ENCODE measurements at regions not wholly inside any gene's neighbourhood (a gene's known extent, or its start where the extent isn't known, plus 50 kb on each side); places are given as distances from the start of the nearest gene placed in this dataset.

DNA sequence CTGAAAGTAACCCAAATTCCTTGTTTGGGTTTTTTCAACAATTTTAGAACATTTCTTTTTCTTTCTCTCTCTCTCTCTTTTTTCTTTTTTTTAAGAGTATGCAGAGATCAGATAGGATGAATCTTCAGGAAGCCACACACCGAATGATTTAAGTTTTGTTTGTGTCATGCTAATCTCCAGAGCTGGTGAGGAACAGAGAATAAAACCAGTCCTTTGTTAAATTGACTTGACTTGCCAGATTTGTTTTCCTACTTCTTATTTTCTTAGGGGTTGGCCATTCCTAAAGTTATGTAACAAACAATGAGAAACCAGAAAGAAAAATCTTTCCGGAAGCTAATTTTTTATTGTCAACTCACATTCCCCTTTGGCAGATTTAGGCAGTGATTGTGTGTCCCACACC lies 1669.3 kb upstream of the CDH6 start:
- DNase-seq: no peak
- no peaks in the 10 kb centered on the region for H3K36me3 Mint-ChIP-seq (ENCODE audit: low read depth)
- TF ChIP-seq, protein P1, sequence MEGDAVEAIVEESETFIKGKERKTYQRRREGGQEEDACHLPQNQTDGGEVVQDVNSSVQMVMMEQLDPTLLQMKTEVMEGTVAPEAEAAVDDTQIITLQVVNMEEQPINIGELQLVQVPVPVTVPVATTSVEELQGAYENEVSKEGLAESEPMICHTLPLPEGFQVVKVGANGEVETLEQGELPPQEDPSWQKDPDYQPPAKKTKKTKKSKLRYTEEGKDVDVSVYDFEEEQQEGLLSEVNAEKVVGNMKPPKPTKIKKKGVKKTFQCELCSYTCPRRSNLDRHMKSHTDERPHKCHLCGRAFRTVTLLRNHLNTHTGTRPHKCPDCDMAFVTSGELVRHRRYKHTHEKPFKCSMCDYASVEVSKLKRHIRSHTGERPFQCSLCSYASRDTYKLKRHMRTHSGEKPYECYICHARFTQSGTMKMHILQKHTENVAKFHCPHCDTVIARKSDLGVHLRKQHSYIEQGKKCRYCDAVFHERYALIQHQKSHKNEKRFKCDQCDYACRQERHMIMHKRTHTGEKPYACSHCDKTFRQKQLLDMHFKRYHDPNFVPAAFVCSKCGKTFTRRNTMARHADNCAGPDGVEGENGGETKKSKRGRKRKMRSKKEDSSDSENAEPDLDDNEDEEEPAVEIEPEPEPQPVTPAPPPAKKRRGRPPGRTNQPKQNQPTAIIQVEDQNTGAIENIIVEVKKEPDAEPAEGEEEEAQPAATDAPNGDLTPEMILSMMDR (IDR thresholded peaks at IDR 0.05): no peak
- no peaks in the 10 kb centered on the region for H3K4me1 Mint-ChIP-seq (ENCODE audit: low read depth)
- no peak overlapping the region for H3K27ac Mint-ChIP-seq
- peaks cover 1% of the 10 kb centered on the region; the same call in 1 of the 2 replicates for H3K27me3 Mint-ChIP-seq (ENCODE audit: insufficient read depth)
- no peak overlapping the region for H3K4me3 Mint-ChIP-seq
- peaks cover 19% of the 10 kb centered on the region for H3K9me3 Mint-ChIP-seq

DNA sequence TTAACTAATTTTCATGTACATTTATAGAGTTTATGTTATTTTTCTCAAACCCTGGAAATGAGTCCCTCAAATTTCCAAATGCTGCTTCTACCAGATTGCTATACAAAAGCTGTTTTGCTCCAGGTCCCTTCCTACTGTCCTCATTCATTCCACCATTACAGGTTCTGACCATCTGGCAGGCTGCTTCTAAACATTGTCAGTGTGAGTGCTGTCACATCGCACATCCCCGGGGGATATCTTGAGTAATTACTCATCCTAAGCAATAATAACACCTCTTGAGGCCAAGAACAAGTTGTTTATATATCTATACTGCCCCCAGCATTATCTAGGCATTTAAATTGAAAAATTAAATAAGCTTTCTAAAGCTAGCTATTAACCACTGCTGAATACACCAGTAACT lies 1675.3 kb upstream of the CDH6 start:
- TF ChIP-seq, protein P1 (IDR thresholded peaks at IDR 0.05): no peak
- Mint-ChIP-seq H3K4me3 (no peak overlapping the region), H3K4me1 (ENCODE audit: low read depth) (no peaks in the 10 kb centered on the region), H3K27ac (no peak overlapping the region), H3K9me3 (peaks cover 16% of the 10 kb centered on the region), H3K36me3 (ENCODE audit: low read depth) (no peaks in the 10 kb centered on the region), H3K27me3 (ENCODE audit: insufficient read depth) (no peaks in the 10 kb centered on the region)
- no peak for DNase-seq

DNA sequence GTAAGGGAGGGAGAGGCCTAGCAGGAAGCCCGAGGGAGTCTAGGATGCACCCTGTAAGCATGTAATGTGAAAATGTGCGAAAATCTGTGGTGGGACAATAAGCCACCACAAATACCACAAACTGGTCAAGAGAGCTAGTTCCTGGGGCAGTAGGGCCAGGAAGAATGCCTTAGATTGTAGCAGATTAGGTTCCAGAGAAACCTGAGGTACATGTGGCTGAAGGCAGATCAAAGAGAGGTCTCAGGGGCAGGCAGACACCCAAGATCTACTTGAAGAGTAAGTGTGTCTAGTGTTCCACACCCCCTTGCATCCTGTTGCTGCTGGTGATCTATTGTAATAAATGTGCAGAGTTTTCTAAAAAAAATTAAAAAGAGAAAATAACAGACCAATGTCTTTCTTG lies 1677.3 kb upstream of the CDH6 start:
- no peak overlapping the region for H3K27ac Mint-ChIP-seq
- H3K4me1 Mint-ChIP-seq (ENCODE audit: low read depth): no peaks in the 10 kb centered on the region
- H3K27me3 Mint-ChIP-seq (ENCODE audit: insufficient read depth): no peaks in the 10 kb centered on the region
- TF ChIP-seq, protein P1 (IDR thresholded peaks at IDR 0.05): no peak
- H3K36me3 Mint-ChIP-seq (ENCODE audit: low read depth): no peaks in the 10 kb centered on the region
- DNase-seq: no peak
- H3K9me3 Mint-ChIP-seq: peaks cover 19% of the 10 kb centered on the region
- no peak overlapping the region for H3K4me3 Mint-ChIP-seq

DNA sequence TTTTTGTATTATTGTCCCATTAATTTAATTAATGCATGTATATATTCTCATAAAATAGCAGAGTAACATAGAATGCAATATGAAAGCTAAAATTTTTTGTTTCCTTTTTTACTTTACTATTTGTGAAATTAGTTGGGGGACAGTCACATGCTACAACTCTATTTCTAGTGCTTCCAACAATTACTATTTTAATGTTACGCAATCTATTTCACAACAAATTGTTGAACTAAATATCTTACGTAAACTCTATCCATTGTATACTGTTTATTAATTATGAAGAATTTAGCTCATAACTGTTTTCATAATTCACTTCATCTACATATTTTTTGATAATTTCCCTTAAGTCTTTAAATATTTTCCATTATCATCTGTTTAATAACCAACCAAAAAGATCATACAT lies 1685.4 kb upstream of the CDH6 start:
- no peaks in the 10 kb centered on the region for H3K4me1 Mint-ChIP-seq (ENCODE audit: low read depth)
- no peak overlapping the region for H3K4me3 Mint-ChIP-seq
- H3K27ac Mint-ChIP-seq: no peak overlapping the region
- DNase-seq: no peak
- H3K27me3 Mint-ChIP-seq (ENCODE audit: insufficient read depth): no peaks in the 10 kb centered on the region
- no peaks in the 10 kb centered on the region for H3K36me3 Mint-ChIP-seq (ENCODE audit: low read depth)
- TF ChIP-seq, protein P1 (IDR thresholded peaks at IDR 0.05): no peak
- peaks cover 29% of the 10 kb centered on the region for H3K9me3 Mint-ChIP-seq

DNA sequence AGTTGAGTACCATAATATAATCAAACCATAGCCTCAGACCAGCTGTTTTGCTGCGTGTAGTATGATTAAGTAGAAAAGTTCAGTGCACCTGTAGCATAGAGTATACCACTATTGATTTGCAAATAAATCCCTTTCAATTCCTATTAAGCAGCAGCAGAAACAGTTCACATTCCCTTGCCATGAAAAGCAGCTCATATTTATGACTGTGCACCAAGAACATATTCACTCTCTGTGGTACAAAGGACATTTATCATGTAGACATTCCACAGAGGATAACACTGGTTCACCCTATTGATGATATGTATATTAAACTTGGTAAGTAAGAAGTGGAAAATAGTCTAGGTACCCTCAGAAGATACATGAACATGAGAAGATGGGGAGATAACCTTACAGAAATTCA lies 1689.1 kb upstream of the CDH6 start:
- H3K4me1 Mint-ChIP-seq (ENCODE audit: low read depth): no peaks in the 10 kb centered on the region
- H3K36me3 Mint-ChIP-seq (ENCODE audit: low read depth): no peaks in the 10 kb centered on the region
- no peaks in the 10 kb centered on the region for H3K27me3 Mint-ChIP-seq (ENCODE audit: insufficient read depth)
- peaks cover 37% of the 10 kb centered on the region for H3K9me3 Mint-ChIP-seq
- TF ChIP-seq, protein P1 (IDR thresholded peaks at IDR 0.05): no peak
- H3K27ac Mint-ChIP-seq: no peak overlapping the region
- no peak for DNase-seq
- no peak overlapping the region for H3K4me3 Mint-ChIP-seq

DNA sequence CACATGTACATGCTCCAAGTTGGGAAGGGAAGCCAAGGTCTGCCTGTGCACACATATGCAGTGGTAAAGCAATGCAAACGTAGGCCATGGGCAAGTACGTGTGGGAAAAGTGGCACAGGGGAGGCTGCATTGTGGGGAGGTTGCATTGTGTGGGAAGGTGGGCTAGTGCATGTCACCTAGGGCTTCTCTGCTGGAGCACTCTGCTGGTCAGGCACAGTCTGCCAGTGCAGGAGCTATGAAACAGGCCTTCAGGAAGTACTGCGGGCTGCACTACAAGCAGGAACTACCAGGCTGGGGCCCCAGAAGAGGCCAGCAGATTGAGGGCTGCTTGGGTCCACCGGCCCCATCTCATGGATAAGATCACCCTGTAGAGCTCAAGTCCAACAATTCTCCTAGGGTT lies 1694.6 kb upstream of the CDH6 start:
- Mint-ChIP-seq H3K27ac (no peak overlapping the region), H3K4me3 (no peak overlapping the region), H3K9me3 (peaks cover 62% of the 10 kb centered on the region), H3K36me3 (ENCODE audit: low read depth) (no peaks in the 10 kb centered on the region), H3K4me1 (ENCODE audit: low read depth) (no peaks in the 10 kb centered on the region), H3K27me3 (ENCODE audit: insufficient read depth) (no peaks in the 10 kb centered on the region)
- TF ChIP-seq, protein P1 (IDR thresholded peaks at IDR 0.05): no peak
- no peak for DNase-seq
